ENCODE measurements at regions not wholly inside any gene's neighbourhood (a gene's known extent, or its start where the extent isn't known, plus 50 kb on each side); places are given as distances from the start of the nearest gene placed in this dataset.

DNA sequence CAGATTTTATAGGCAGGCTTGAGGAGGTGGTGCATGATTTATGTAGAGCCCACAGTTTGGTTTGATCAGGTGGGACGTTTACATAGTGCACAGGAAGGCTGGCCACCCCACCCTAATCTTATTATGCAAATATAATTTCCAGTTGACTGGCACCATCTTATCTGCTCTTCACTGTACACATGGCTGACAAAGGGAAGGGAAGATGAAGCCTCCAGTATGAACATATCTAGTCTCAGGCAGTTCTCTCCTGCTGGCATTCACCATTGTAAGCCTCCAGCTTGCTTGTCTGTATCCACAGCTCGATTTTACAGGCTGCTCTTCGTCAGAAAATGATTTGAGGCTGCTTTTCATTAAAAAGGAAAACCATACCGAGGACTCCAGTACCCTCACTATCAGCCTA lies 278.3 kb downstream of the TECRL start:
- TF ChIP-seq, protein P1, sequence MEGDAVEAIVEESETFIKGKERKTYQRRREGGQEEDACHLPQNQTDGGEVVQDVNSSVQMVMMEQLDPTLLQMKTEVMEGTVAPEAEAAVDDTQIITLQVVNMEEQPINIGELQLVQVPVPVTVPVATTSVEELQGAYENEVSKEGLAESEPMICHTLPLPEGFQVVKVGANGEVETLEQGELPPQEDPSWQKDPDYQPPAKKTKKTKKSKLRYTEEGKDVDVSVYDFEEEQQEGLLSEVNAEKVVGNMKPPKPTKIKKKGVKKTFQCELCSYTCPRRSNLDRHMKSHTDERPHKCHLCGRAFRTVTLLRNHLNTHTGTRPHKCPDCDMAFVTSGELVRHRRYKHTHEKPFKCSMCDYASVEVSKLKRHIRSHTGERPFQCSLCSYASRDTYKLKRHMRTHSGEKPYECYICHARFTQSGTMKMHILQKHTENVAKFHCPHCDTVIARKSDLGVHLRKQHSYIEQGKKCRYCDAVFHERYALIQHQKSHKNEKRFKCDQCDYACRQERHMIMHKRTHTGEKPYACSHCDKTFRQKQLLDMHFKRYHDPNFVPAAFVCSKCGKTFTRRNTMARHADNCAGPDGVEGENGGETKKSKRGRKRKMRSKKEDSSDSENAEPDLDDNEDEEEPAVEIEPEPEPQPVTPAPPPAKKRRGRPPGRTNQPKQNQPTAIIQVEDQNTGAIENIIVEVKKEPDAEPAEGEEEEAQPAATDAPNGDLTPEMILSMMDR (IDR thresholded peaks at IDR 0.05) = no peak
- TF ChIP-seq POLR2A (IDR thresholded peaks at IDR 0.05) (no peak), POLR2AphosphoS5 (IDR thresholded peaks at IDR 0.05) (no peak)
